CD14-positive monocyte (primary cell): ENCODE measurements at regions not wholly inside any gene's neighbourhood (a gene's known extent, or its start where the extent isn't known, plus 50 kb on each side); places are given as distances from the start of the nearest gene placed in this dataset.
"Not testable (repeated sequence)": the region's sequence is repeated elsewhere in the genome, so short reads cannot be mapped to it uniquely, and the experiment has no call there.

Experiments
- DNase-seq, 3 donors: peaks; one replicate each; pipeline ENCODE4 v3.0.0-alpha.2; 2011 to 2022
- H2AFZ ChIP-seq: 2 replicates; pipeline ENCODE4 v1.6.0; 2012; ENCODE audit warnings: mild to moderate bottlenecking, low read depth, low read length, inconsistent platforms; ENCODE audit not compliant: insufficient read depth, poor library complexity, severe bottlenecking
- H3K27ac ChIP-seq, 2 donors: 1 replicate in 1 of 2; 2 replicates in 1 of 2; pipeline ENCODE4 v1.5.1; 2012 to 2013; ENCODE audit warnings: low read length in 2 of 2, control low read depth in 1 of 2, inconsistent platforms in 1 of 2, low read depth in 1 of 2, mild to moderate bottlenecking in 1 of 2
- H3K27me3 ChIP-seq, 2 donors: one replicate each; pipeline versions ENCODE4 v1.6.0 to v1.6.1; 2011 to 2013; ENCODE audit warnings: low read length in 2 of 2; ENCODE audit not compliant: control insufficient read depth in 2 of 2, insufficient read depth in 2 of 2
- H3K36me3 ChIP-seq, 2 donors: replicated peaks in 1 of 2; 1 replicate in 1 of 2; 2 replicates in 1 of 2; pipeline versions ENCODE4 v1.5.1 to v1.6.1; 2012 to 2013; ENCODE audit warnings: low read length in 2 of 2, control low read depth in 1 of 2, inconsistent platforms in 1 of 2, mild to moderate bottlenecking in 1 of 2; ENCODE audit not compliant: insufficient read depth in 2 of 2, control insufficient read depth in 1 of 2
- H3K4me1 ChIP-seq, 2 donors: 1 replicate in 1 of 2; 2 replicates in 1 of 2; pipeline versions ENCODE4 v1.5.1 to v1.6.1; 2012 to 2013; ENCODE audit warnings: low read length in 2 of 2, control low read depth in 1 of 2, inconsistent platforms in 1 of 2, mild to moderate bottlenecking in 1 of 2, moderate library complexity in 1 of 2; ENCODE audit not compliant: insufficient read depth in 2 of 2, control insufficient read depth in 1 of 2
- H3K4me2 ChIP-seq: replicated peaks from 2 replicates; pipeline ENCODE3; 2012; ENCODE audit warnings: low read length, moderate library complexity, mild to moderate bottlenecking; ENCODE audit not compliant: poor library complexity, severe bottlenecking; ENCODE audit errors: extremely low read depth
- H3K4me3 ChIP-seq, 3 experiments: fragments of 200-600 bp in 1 of 3; sonication (generic) in 1 of 3; replicated peaks in 1 of 3; 1 replicate in 2 of 3; 2 replicates in 1 of 3; pipeline ENCODE4 v1.5.1; 2011 to 2013; ENCODE audit warnings: low read length in 3 of 3, mild to moderate bottlenecking in 3 of 3, control low read depth in 2 of 3, low read depth in 2 of 3, inconsistent platforms in 1 of 3, moderate library complexity in 1 of 3
- H3K79me2 ChIP-seq: 2 replicates; pipeline ENCODE4 v1.6.0; 2012; ENCODE audit warnings: mild to moderate bottlenecking, control low read depth, inconsistent platforms, low read length, moderate library complexity; ENCODE audit not compliant: insufficient read depth
- H3K9ac ChIP-seq: 2 replicates; pipeline ENCODE4 v1.6.0; 2017; ENCODE audit warnings: low read length, mild to moderate bottlenecking; ENCODE audit not compliant: insufficient read depth, poor library complexity, severe bottlenecking
- H3K9me3 ChIP-seq, 2 donors: replicated peaks in 1 of 2; 1 replicate in 1 of 2; 2 replicates in 1 of 2; pipeline versions ENCODE4 v1.5.1 to v1.6.1; 2012 to 2013; ENCODE audit warnings: low read length in 2 of 2, control low read depth in 1 of 2; ENCODE audit not compliant: control insufficient read depth in 1 of 2, insufficient read depth in 1 of 2
- H4K20me1 ChIP-seq: 2 replicates; pipeline ENCODE4 v1.6.0; 2012; ENCODE audit warnings: mild to moderate bottlenecking, low read length, control low read depth, moderate library complexity; ENCODE audit not compliant: insufficient read depth
- H3K27ac Mint-ChIP-seq, 7 donors: one replicate each; pipeline ENCODE4 v1.8.0; 2020; ENCODE audit warnings: mild to moderate bottlenecking in 7 of 7, mixed read lengths in 7 of 7, moderate library complexity in 6 of 7, inconsistent platforms in 2 of 7
- H3K27me3 Mint-ChIP-seq, 3 donors: one replicate each; pipeline ENCODE4 v1.8.0; 2021 to 2022; ENCODE audit warnings: low read depth in 3 of 3, mild to moderate bottlenecking in 3 of 3, mixed read lengths in 3 of 3, moderate library complexity in 3 of 3, inconsistent platforms in 1 of 3
- H3K36me3 Mint-ChIP-seq, 2 donors: one replicate each; pipeline ENCODE4 v1.8.0; 2020; ENCODE audit warnings: mixed read lengths in 2 of 2, inconsistent platforms in 1 of 2, mild to moderate bottlenecking in 1 of 2
- H3K4me1 Mint-ChIP-seq: one replicate; pipeline ENCODE4 v1.8.0; 2020; ENCODE audit warnings: mild to moderate bottlenecking, mixed read lengths
- H3K4me3 Mint-ChIP-seq, 2 donors: one replicate each; pipeline ENCODE4 v1.8.0; 2020; ENCODE audit warnings: mild to moderate bottlenecking in 2 of 2, mixed read lengths in 2 of 2, moderate library complexity in 1 of 2
- H3K9me3 Mint-ChIP-seq, 7 donors: one replicate each; pipeline ENCODE4 v1.8.0; 2020 to 2022; ENCODE audit warnings: mixed read lengths in 7 of 7, mild to moderate bottlenecking in 6 of 7, moderate library complexity in 6 of 7, inconsistent platforms in 2 of 7
- CTCF ChIP-seq: fragments of 200-600 bp; IDR thresholded peaks from one replicate; pipeline ENCODE4 v1.8.0; 2022; ENCODE audit warnings: antibody characterized with exemption, mild to moderate bottlenecking
- WGBS: methylation state at CpG from one replicate; pipeline ENCODE4 v1.1.5; 2013; ENCODE audit warnings: missing lambda C conversion rate; ENCODE audit not compliant: insufficient coverage; 5-methylcytosine and 5-hydroxymethylcytosine counted together
- intact Hi-C, 2 donors: fragments of 100-400 bp; cut with micrococcal nuclease; formaldehyde crosslinking; loops; one replicate each; pipeline versions ENCODE4 v1.15.0 to v1.15.1; 2023

- Mint-ChIP-seq H3K4me3 (no peak overlapping the region), H3K36me3 (no peaks in the 10 kb centered on the region), H3K9me3 (peaks cover 0 to 6% (median 2%) of the 10 kb centered on the region in 7 donors), H3K4me1 (no peaks in the 10 kb centered on the region), H3K27me3 (no peaks in the 10 kb centered on the region), H3K27ac (no peak overlapping the region)
- intact Hi-C loops, result no loop called here
- no peak overlapping the region for H3K27ac ChIP-seq
- H3K9me3 ChIP-seq, result no peaks in the 10 kb centered on the region
- no peak overlapping the region for H3K4me2 ChIP-seq
- WGBS, result no CpG with 5 or more reads among the region's 3 CpGs
- no peak overlapping the region for H3K4me3 ChIP-seq
- no peak overlapping the region for H3K9ac ChIP-seq
- H3K4me1 ChIP-seq, result no peaks in the 10 kb centered on the region
- H3K79me2 ChIP-seq, result no peaks in the 10 kb centered on the region
- TF ChIP-seq CTCF, result no peak
- no peak for DNase-seq
- H3K36me3 ChIP-seq, result no peaks in the 10 kb centered on the region
- no peaks in the 10 kb centered on the region for H3K27me3 ChIP-seq
- H2AFZ ChIP-seq, result no peak overlapping the region
- H4K20me1 ChIP-seq, result no peaks in the 10 kb centered on the region
Observed at GRCh38 chr10:64699244-64699643, 1178.0 kb downstream of the REEP3 start.

- 100% methylated on average over 1 of the region's 3 CpGs for WGBS
Observed at GRCh38 chr10:64702086-64702485, 1180.9 kb downstream of the REEP3 start.

More at GRCh38 chr10:64702086-64702485, 1180.9 kb downstream of the REEP3 start:
- intact Hi-C loops, H2AFZ ChIP-seq, H3K36me3 Mint-ChIP-seq, DNase-seq, H3K79me2 ChIP-seq, H3K27me3 Mint-ChIP-seq, H4K20me1 ChIP-seq, H3K4me3 Mint-ChIP-seq, H3K4me3 ChIP-seq, H3K9me3 ChIP-seq, H3K36me3 ChIP-seq, H3K27me3 ChIP-seq, H3K27ac ChIP-seq, H3K4me2 ChIP-seq, H3K9ac ChIP-seq, H3K9me3 Mint-ChIP-seq, H3K4me1 ChIP-seq, H3K4me1 Mint-ChIP-seq: not testable (repeated sequence)
- H3K27ac Mint-ChIP-seq, result peak overlapping the region in 1 of 7 donors; percentile 47
